H9 (cell line): ENCODE measurements at regions not wholly inside any gene's neighbourhood (a gene's known extent, or its start where the extent isn't known, plus 50 kb on each side); places are given as distances from the start of the nearest gene placed in this dataset.

Source experiments
- DNase-seq: peaks from one replicate; pipeline ENCODE4 v3.0.0-alpha.2; 2017
- H2AFZ ChIP-seq: one replicate; pipeline ENCODE4 v1.6.1; 2013; ENCODE audit warnings: mild to moderate bottlenecking, low read length, control low read depth, moderate library complexity
- H2AK5ac ChIP-seq: 2 replicates; pipeline ENCODE4 v1.6.1; 2013; ENCODE audit warnings: low read length, control low read depth, mixed read lengths; ENCODE audit not compliant: insufficient read length
- H2BK120ac ChIP-seq: one replicate; pipeline ENCODE4 v1.6.1; 2013; ENCODE audit warnings: low read depth, mild to moderate bottlenecking, low read length, control low read depth, inconsistent platforms; ENCODE audit not compliant: poor library complexity, severe bottlenecking
- H2BK12ac ChIP-seq: 2 replicates; pipeline ENCODE4 v1.6.1; 2013; ENCODE audit warnings: low read length, control low read depth, mixed read lengths, low read depth; ENCODE audit not compliant: insufficient read length
- H2BK15ac ChIP-seq: 2 replicates; pipeline ENCODE4 v1.6.1; 2013; ENCODE audit warnings: low read depth, low read length, control low read depth
- H2BK20ac ChIP-seq: one replicate; pipeline ENCODE4 v1.6.1; 2013; ENCODE audit warnings: low read depth, mild to moderate bottlenecking, low read length, control low read depth, inconsistent platforms; ENCODE audit not compliant: poor library complexity, severe bottlenecking
- H2BK5ac ChIP-seq: 2 replicates; pipeline ENCODE4 v1.6.1; 2013; ENCODE audit warnings: low read length, control low read depth, mixed read lengths; ENCODE audit not compliant: insufficient read length
- H3K14ac ChIP-seq: 2 replicates; pipeline ENCODE4 v1.6.1; 2013; ENCODE audit warnings: low read length, control low read depth; ENCODE audit not compliant: insufficient read depth
- H3K18ac ChIP-seq: 2 replicates; pipeline ENCODE4 v1.6.1; 2013; ENCODE audit warnings: low read depth, mild to moderate bottlenecking, mixed read lengths, low read length, control low read depth; ENCODE audit not compliant: insufficient read length
- H3K23ac ChIP-seq: 2 replicates; pipeline ENCODE4 v1.6.1; 2013; ENCODE audit warnings: low read length, control low read depth, mixed read lengths, low read depth; ENCODE audit not compliant: insufficient read length
- H3K23me2 ChIP-seq: 2 replicates; pipeline ENCODE4 v1.6.1; 2013; ENCODE audit warnings: low read depth, mild to moderate bottlenecking, mixed read lengths, low read length, control low read depth; ENCODE audit not compliant: insufficient read length, poor library complexity, severe bottlenecking
- H3K27ac ChIP-seq: 2 replicates; pipeline ENCODE4 v1.5.1; 2013; ENCODE audit warnings: low read length, control low read depth, mixed read lengths, low read depth; ENCODE audit not compliant: insufficient read length
- H3K27me3 ChIP-seq: 2 replicates; pipeline ENCODE4 v1.6.1; 2013; ENCODE audit warnings: low read length, control low read depth, inconsistent platforms; ENCODE audit not compliant: insufficient read depth
- H3K4ac ChIP-seq: 2 replicates; pipeline ENCODE4 v1.6.1; 2013; ENCODE audit warnings: low read depth, mild to moderate bottlenecking, control low read depth, inconsistent platforms, low read length, moderate library complexity
- H3K4me1 ChIP-seq: 2 replicates; pipeline ENCODE4 v1.6.1; 2013; ENCODE audit warnings: low read length, control low read depth, inconsistent platforms; ENCODE audit not compliant: insufficient read depth
- H3K4me2 ChIP-seq: 2 replicates; pipeline ENCODE4 v1.6.1; 2013; ENCODE audit warnings: low read length, control low read depth, mixed read lengths; ENCODE audit not compliant: insufficient read length, insufficient read depth
- H3K56ac ChIP-seq: 2 replicates; pipeline ENCODE4 v1.6.1; 2013; ENCODE audit warnings: low read depth, mild to moderate bottlenecking, mixed read lengths, low read length, control low read depth; ENCODE audit not compliant: insufficient read length
- H3K79me1 ChIP-seq: 2 replicates; pipeline ENCODE4 v1.6.1; 2013; ENCODE audit warnings: low read depth, mild to moderate bottlenecking, moderate library complexity, low read length, control low read depth, inconsistent platforms; ENCODE audit not compliant: insufficient read depth, poor library complexity, severe bottlenecking
- H3K79me2 ChIP-seq: 2 replicates; pipeline ENCODE4 v1.6.1; 2013; ENCODE audit warnings: low read length, control low read depth, inconsistent platforms; ENCODE audit not compliant: insufficient read depth
- H3K9ac ChIP-seq: 2 replicates; pipeline ENCODE4 v1.6.1; 2013; ENCODE audit warnings: low read length, control low read depth, mixed read lengths; ENCODE audit not compliant: insufficient read length; ENCODE audit errors: extremely low read depth
- H3K9me3 ChIP-seq: one replicate; pipeline ENCODE4 v1.6.1; 2013; ENCODE audit warnings: low read depth, low read length, inconsistent platforms; ENCODE audit not compliant: control insufficient read depth
- H3T11ph ChIP-seq: one replicate; pipeline ENCODE4 v1.6.1; 2013; ENCODE audit warnings: mild to moderate bottlenecking, low read length, control low read depth, inconsistent platforms
- H4K20me1 ChIP-seq: one replicate; pipeline ENCODE4 v1.6.1; 2013; ENCODE audit not compliant: control insufficient read depth, insufficient read length, insufficient read depth
- H4K5ac ChIP-seq: 2 replicates; pipeline ENCODE4 v1.6.1; 2013; ENCODE audit warnings: low read depth, mild to moderate bottlenecking, mixed read lengths, low read length, control low read depth; ENCODE audit not compliant: insufficient read length
- H4K8ac ChIP-seq: replicated peaks from 2 replicates; pipeline ENCODE4 v1.6.1; 2013; ENCODE audit warnings: low read length, control low read depth, mixed read lengths, low read depth; ENCODE audit not compliant: insufficient read length
- H4K91ac ChIP-seq: 2 replicates; pipeline ENCODE4 v1.6.1; 2013; ENCODE audit warnings: low read depth, mild to moderate bottlenecking, moderate library complexity, mixed read lengths, low read length, control low read depth; ENCODE audit not compliant: insufficient read length
- H3K27ac Mint-ChIP-seq, 3 experiments: 2 replicates in 2 of 3; 3 replicates in 1 of 3; pipeline ENCODE4 v1.8.0; 2020 to 2021; ENCODE audit warnings: mixed read lengths in 3 of 3, mild to moderate bottlenecking in 1 of 3, moderate library complexity in 1 of 3
- H3K27me3 Mint-ChIP-seq: 2 replicates; pipeline ENCODE4 v1.8.0; 2021; ENCODE audit warnings: low read depth, mild to moderate bottlenecking, moderate library complexity, mixed read lengths
- H3K36me3 Mint-ChIP-seq, 3 experiments: 2 replicates in 2 of 3; 3 replicates in 1 of 3; pipeline ENCODE4 v1.8.0; 2020 to 2021; ENCODE audit warnings: low read depth in 3 of 3, mixed read lengths in 3 of 3; ENCODE audit not compliant: insufficient read depth in 1 of 3
- H3K4me1 Mint-ChIP-seq, 2 experiments: 2 replicates each; pipeline ENCODE4 v1.8.0; 2020; ENCODE audit warnings: mixed read lengths in 2 of 2
- H3K4me3 Mint-ChIP-seq, 2 experiments: 2 replicates in 1 of 2; 3 replicates in 1 of 2; pipeline ENCODE4 v1.8.0; 2020 to 2021; ENCODE audit warnings: mild to moderate bottlenecking in 2 of 2, mixed read lengths in 2 of 2, moderate library complexity in 1 of 2
- H3K9me3 Mint-ChIP-seq, 2 experiments: 2 replicates in 1 of 2; 3 replicates in 1 of 2; pipeline ENCODE4 v1.8.0; 2020; ENCODE audit warnings: mild to moderate bottlenecking in 2 of 2, mixed read lengths in 2 of 2, moderate library complexity in 1 of 2
- CTCF ChIP-seq: fragments of 200-600 bp; sonication (generic); conservative IDR thresholded peaks from 3 replicates; pipeline ENCODE4 v1.8.0; 2021; ENCODE audit warnings: antibody characterized with exemption, mild to moderate bottlenecking
- WGBS: extraction: QIAGEN DNeasy Blood & Tissue Kit; methylation state at CpG from one replicate; pipeline ENCODE4 v1.1.7; 2013; ENCODE audit warnings: missing lambda C conversion rate, low lambda C conversion rate, mixed read lengths; ENCODE audit not compliant: insufficient read length; ENCODE audit errors: extremely low coverage; 5-methylcytosine and 5-hydroxymethylcytosine counted together

- Mint-ChIP-seq H3K27me3 (no peaks in the 10 kb centered on the region), H3K36me3 (no peaks in the 10 kb centered on the region), H3K9me3 (no peaks in the 10 kb centered on the region), H3K27ac (no peak overlapping the region), H3K4me3 (no peak overlapping the region), H3K4me1 (no peaks in the 10 kb centered on the region)
- Histone ChIP-seq H3K9ac (no peak overlapping the region), H2AFZ (no peak overlapping the region), H2BK20ac (no peak overlapping the region), H3K79me1 (no peaks in the 10 kb centered on the region), H4K5ac (no peak overlapping the region), H3K9me3 (no peaks in the 10 kb centered on the region), H3K79me2 (no peaks in the 10 kb centered on the region), H4K91ac (no peak overlapping the region), H2AK5ac (no peak overlapping the region), H3K23ac (no peak overlapping the region), H3K27me3 (no peaks in the 10 kb centered on the region), H3K23me2 (no peaks in the 10 kb centered on the region), H2BK5ac (no peak overlapping the region), H3T11ph (no peak overlapping the region), H3K18ac (no peak overlapping the region), H3K14ac (no peak overlapping the region), H3K56ac (no peak overlapping the region), H2BK15ac (no peak overlapping the region), H4K20me1 (no peaks in the 10 kb centered on the region), H2BK12ac (no peak overlapping the region), H3K4me1 (no peaks in the 10 kb centered on the region), H4K8ac (no peak overlapping the region), H2BK120ac (no peak overlapping the region), H3K4ac (no peak overlapping the region), H3K27ac (no peak overlapping the region), H3K4me2 (no peak overlapping the region)
- TF ChIP-seq CTCF = no peak
- no peak for DNase-seq
- WGBS = no CpG with 5 or more reads among the region's 11 CpGs
Observed at GRCh38 chr4:27759611-27760575, 899.3 kb downstream of the STIM2 start.
